ENCODE measurements at regions not wholly inside any gene's neighbourhood (a gene's known extent, or its start where the extent isn't known, plus 50 kb on each side); places are given as distances from the start of the nearest gene placed in this dataset.

GRCh38 chr7:41384418-41384817, 318.5 kb downstream of the INHBA start:
- TF ChIP-seq CTCF (IDR thresholded peaks at IDR 0.05) = no peak
- no peak for TF ChIP-seq POLR2A (IDR thresholded peaks at IDR 0.05)
